Dermis microvascular lymphatic vessel endothelial cell (primary cell): ENCODE measurements at regions not wholly inside any gene's neighbourhood (a gene's known extent, or its start where the extent isn't known, plus 50 kb on each side); places are given as distances from the start of the nearest gene placed in this dataset.

ENCODE experiments used
- DNase-seq, 2 donors: peaks; one replicate each; pipeline versions ENCODE4 v3.0.0 to v3.0.0-alpha.2; 2010; ENCODE audit warnings: low read depth in 2 of 2

DNA sequence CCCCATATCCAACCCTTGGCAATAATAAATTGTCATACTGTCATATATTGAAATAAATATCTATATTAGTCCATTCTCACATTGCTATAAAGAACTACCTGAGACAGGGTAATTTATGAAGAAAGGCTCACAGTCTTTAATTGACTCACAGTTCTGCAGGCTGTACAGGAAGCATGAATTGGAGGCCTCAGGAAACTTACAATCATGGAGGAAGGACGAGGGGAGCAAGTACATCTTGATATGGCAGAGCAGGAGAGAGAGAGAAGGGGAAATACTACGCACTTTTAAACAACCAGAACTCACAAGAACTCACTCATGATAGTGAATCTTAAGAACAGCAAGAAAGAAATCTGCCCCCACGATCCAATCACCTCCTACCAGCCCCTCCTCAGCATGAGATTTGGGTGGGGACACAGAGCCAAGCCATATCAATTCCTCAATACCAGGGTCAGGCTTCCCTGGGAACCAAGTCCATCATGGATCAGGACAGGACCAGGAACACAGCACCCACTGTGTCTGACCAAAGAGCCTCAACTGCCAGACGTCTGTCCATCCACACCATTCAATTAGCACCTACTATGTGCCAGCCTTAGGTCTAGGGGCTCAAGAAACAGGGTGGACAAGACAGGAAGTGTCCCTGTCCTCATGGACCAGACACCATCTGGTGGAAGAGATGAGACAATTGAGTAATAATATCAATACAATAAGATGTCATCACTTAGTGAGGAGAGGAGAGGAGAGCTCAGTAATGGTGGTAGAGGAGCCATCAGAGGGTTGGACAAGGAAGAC lies 56.9 kb upstream of the TOP3B start:
- no peak for DNase-seq

DNA sequence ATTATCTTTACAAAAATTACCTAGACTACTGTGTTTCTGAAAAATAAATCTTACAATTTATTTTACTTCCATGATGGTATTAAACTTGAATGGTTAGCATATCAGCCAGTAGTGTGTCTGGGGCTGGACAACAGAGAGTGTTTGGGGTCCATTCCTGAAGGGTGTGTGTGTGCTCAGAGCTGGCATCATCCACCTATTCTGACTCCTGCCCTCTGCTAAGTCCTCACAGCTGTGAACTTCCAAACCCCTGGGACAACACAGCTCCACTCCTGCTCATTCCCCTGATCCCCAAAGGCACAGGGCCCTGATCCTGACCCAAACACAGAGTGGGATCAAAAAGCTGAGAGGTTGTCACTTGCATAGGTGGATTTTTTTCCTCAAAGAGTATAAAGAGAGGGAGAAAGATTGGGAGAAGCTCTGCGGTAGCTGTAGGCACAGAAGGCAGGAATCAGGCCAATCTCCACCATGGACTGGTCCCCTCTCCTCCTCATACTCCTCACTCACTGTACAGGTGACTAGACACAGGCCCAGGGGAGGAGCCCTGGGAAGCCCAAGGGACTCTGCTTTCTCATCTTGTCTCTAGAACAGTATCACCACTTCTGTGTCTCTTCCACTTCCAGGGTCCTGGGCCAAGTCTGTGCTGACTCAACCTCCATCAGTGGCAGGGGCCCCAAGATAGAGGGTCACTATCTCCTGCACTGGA lies 55.7 kb upstream of the TOP3B start:
- DNase-seq = no peak

DNA sequence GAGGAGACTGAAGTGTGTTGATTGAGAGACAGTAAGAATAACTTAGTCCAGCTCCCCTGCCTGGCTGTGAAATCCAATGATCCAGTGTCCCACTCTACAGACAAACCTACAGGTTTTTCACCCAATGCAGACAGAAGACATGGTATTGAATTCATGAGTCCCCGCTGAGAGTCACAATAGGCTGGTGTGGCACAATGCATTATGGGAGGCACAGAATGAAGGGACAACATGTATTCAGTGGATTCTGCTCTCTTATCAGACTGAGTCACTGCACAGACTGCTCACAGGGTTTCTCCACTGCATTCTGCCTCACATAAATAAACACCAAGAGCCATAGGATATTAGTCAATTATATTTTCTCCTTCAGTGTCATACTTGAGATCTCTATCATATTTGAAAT lies 55.2 kb upstream of the TOP3B start:
- DNase-seq = peak in 1 of 2 donors; percentile 17

DNA sequence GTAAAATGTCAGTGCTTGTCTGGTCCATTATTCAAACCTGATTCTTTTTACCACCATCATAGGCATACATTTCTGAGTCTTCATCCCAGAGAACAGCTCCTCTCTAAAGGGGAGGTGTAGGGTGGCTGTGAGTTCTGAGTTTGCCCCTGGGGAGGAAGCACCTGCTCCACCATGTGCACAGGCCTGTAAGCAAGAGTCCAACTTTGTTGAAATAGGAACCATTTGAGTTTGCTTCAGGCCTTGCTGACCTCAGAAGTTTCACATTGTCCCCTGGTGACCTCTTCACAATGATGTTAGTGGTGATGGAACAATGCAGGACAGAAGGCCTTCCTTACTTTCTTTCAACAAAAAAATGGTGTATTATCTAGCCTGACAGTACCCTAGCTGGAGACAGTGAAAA lies 54.6 kb upstream of the TOP3B start:
- DNase-seq = peak; percentile 27 to 49

DNA sequence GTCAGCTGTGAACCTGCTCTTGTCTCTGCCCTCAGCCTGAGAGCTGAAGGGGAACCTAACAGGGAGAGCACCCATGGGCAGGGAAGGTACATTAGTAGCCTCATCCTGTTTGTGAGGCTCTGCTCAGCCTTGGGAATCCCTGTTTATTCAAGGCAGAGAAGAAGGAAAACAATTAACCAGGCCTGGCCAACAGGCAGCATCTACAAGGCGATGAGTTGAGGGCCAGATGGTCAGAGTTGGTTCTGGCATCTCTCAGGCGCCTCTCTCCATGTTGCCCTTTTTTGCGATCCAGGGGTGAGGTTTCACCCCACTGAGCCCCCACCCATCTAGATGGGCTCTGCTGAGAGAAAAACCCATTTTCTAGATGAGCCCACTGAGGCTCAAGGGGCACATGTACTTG lies 54.0 kb upstream of the TOP3B start:
- no peak for DNase-seq

DNA sequence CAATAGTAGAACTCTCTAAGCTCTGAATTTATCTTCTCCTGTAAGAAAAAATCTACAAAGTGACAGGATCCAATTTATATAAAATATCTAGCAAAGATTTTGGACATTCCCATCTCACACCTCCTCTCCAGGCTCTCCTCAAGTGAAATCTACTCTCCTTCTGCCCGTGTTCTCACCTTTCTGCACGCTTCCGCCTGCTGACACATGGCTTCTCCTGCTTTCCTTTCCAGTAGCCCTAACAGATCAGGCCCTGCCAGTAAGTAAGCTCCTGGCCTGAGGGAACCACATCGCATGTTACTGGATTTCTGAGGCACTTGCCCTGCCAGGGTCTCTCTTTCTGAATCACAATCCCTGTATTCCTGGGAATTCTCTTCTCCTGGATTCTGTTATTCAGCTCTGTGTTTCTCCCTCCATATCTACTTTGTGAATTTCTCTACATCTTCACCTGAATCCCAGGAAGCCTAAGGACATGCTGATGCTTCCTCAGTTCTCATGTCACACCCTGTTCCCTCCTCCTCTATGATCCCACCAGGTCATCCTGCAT lies 53.3 kb upstream of the TOP3B start:
- no peak for DNase-seq

DNA sequence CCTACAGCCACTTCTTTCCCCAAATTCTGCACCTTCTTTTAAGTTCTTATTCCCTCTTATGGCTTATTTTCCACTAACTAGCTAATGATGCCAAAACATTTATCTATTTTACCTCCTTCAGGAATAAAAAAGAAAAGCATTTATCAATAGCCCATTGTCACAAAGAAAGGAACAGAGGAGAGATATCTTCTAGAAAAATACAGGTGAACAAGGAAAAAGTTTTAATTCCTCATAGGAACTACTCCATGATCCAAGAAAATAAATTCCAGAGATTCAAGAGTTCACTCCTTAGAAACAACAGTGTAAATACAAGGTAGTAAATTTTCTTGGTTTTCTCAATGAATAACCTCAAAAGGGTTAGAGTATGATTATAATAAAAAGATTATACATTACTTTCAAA lies 52.6 kb upstream of the TOP3B start:
- no peak for DNase-seq

DNA sequence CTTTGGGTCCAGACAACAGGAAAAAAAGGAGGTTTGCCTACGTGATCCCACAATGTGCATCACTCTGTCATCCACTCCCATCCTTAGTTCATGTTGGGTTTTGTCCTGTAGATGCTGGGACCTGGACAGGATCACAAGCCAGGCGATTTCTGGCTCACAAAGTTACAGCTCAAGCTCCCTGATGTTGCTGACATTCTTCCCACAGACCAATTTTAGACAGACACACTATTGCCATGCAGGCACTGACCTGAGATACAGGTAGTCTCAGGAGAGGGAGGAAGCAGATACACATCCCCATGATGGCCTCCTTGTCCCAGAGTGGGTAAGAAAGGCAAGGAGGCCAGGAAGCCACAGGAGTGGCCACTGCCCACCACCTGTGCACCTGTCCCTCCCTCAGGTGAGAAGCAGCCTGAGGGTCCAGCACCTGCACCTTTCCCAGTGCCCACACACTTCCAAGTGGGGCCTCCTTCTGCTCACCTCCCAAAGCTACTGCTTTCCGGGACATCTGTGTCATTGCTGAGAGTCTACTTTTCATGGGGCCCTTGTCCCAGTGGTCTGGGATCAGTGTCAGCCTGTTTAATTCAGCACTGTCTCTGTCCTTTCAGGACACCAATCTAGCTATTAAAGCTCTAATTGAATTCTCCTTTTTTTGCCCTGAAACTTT lies 52.0 kb upstream of the TOP3B start:
- DNase-seq = no peak

DNA sequence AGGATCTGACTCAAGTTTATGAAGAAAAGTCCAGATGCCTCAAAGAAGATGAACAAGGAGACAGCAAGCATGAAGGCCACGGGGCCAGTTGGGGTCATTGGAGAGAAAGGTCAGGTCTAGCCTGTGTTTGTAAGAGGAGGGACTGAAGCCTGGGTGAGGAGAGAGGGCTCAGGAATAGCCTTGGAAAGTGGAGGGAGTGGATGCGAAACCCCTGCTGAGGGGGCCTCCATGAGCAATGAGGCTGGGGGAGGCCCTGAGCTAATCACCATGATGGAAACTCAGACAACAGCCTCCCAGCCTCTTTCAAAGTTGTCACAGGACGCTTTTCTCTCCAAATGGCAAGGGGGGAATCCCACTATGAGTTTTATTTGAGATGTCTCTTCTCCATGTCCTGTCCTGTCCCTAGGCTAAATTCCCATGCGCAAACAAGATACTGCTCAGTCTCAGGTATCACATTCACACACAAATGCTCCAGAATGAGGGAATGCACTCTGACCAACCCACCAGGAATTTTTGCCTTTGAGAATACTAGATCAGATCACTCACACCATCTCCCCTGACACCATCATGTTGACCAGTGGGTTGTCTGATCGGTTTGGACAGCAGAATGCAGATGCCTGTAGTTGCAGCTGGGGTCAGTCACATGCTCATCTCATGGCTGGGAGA lies 51.3 kb upstream of the TOP3B start:
- DNase-seq = no peak

DNA sequence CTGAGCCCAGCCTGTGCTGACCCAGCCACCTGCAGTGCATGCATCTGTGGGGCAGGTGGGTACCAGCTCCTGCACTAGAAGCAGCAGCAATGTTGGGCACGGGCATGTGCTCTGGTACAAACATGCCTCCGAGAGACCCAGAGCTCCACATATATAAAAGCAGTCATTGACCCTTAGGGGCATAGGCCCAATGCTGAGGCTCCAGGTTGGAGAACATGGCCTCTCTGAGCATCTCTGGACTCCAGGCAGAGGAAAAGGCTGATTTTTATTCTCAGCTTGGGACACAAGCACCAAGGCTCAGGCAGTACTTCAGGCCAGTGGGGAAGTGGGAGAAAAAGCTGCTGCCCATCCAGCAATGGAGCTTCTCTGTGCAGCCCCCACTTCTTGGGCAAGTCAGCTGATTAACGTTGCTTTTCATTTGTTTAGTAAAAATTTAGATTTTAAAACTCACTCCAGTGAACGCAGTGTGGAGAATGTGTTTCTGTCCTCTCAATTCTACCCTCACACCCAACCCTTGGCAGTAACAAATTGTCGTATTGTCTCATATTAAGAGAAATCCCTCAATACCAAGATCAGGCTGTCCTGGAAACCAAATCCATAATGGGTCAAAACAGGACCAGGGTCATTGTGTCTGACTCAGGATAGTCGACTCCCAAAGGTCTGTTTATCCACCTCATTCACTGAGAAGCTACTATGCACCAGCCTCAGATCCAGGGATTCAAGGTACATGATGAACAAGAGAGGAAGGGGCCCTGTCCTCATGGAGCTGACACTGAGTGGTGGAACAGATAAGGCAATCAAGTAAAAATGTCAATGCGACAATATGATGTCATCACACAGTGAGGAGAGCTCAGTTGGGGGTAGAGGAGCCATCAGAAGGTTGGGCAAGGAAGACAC lies 50.6 kb upstream of the TOP3B start:
- no peak for DNase-seq

DNA sequence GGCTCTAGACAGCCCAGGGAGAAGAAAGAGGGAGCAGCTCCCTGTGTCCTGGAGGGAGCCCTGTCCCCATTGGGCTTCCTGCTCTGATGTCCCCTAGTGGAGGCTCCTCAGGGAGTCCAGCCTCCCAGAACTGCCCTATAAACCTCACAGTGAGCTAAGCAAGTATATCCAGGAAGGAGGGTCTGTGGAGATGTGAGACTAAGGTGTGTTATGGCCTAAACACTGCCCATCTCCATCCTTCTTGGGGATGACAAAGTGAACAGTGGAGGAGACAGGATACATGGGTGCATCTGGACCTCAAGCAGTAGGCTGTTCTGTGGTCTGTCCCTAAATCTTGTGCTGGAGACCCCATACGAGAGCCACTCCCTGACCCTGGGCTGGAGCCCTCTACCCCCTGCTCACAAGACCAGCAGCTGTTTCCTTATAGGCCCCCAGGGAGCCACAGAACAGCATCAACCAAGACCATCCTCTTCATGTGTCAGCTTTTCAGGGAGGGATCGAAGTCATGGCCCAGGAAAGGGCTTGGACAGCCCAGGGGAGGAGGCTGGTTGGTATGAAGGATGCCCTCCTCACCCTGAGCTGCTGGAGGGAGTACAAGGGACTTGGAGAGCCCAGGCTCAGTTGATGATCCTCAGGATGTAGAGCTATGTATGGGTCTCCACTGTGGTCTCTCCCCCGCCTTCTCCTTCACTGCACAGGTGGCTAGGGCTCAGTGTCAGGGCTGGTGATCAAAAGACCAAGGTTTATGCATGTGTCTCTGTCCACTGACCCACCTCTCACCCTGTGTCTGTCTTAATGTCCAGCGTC lies 49.7 kb upstream of the TOP3B start:
- DNase-seq = no peak
